ENCODE measurements at regions not wholly inside any gene's neighbourhood (a gene's known extent, or its start where the extent isn't known, plus 50 kb on each side); places are given as distances from the start of the nearest gene placed in this dataset.

DNA sequence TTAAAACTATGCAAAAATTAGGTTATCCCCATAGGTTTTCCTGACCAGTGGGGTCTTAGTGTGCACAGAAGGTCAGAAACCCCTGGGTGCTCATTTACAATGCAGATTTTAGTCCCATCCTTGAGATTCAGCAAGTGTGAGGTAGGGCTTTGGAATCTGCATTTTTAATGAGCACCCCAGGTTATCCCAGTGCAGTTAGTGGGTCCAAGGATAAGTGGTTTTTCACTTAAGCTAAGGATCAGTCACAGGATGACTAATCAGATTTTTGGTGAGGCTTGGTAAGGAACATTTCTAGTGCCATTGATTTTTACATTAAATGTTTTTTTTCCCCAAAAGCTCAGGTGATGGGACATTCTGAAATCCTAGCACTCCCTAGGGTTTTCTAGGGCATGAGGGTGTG, 50.7 kb upstream of the MGAT5 start:
- TF ChIP-seq, protein P1, sequence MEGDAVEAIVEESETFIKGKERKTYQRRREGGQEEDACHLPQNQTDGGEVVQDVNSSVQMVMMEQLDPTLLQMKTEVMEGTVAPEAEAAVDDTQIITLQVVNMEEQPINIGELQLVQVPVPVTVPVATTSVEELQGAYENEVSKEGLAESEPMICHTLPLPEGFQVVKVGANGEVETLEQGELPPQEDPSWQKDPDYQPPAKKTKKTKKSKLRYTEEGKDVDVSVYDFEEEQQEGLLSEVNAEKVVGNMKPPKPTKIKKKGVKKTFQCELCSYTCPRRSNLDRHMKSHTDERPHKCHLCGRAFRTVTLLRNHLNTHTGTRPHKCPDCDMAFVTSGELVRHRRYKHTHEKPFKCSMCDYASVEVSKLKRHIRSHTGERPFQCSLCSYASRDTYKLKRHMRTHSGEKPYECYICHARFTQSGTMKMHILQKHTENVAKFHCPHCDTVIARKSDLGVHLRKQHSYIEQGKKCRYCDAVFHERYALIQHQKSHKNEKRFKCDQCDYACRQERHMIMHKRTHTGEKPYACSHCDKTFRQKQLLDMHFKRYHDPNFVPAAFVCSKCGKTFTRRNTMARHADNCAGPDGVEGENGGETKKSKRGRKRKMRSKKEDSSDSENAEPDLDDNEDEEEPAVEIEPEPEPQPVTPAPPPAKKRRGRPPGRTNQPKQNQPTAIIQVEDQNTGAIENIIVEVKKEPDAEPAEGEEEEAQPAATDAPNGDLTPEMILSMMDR (IDR thresholded peaks at IDR 0.05; ENCODE audit: low read depth, low read length, missing control alignments) = no peak
- no peak overlapping the region for H3K4me3 ChIP-seq (ENCODE audit: low read depth, low read length)
- no peak for DNase-seq (ENCODE audit: low read depth)

All from GM12864 (cell line).